ENCODE measurements at regions not wholly inside any gene's neighbourhood (a gene's known extent, or its start where the extent isn't known, plus 50 kb on each side); places are given as distances from the start of the nearest gene placed in this dataset.

DNA sequence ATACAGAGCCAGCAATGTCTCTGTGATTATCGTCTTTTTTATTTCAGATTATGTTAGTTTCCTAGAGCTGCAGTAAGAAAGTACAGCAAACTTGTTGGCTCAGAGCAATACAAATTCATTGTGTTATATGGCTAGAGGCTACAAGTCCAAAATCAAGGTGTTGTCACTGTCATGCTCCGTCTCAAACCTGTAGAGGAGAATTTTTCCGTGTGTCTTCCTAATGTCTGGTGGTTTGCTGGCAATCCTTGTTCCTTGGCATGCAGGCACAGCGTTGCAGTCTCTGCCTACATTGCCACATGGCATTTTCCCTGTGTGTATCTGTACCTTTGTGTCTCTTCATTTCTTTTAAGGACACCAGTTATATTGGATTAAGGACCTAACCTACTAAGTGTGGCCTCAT, 244.4 kb downstream of the LRRIQ3 start:
- H3K4me1 ChIP-seq, result no peaks in the 10 kb centered on the region
- no peak for DNase-seq
- intact Hi-C loops (cut with DNase I; ENCODE audit: low total_unique reads), result no loop called here
- no peaks in the 10 kb centered on the region for H3K9me3 ChIP-seq
- TF ChIP-seq EP300 (IDR thresholded peaks at IDR 0.05), result no peak
- H3K36me3 ChIP-seq, result no peaks in the 10 kb centered on the region
- no peaks in the 10 kb centered on the region for H3K27me3 ChIP-seq
- no peak overlapping the region for H3K4me3 ChIP-seq
- 79 to 90% (median 89%) methylated on average over 4 of the region's 4 CpGs for WGBS, 5 donors
- no peak overlapping the region for H3K27ac ChIP-seq

DNA sequence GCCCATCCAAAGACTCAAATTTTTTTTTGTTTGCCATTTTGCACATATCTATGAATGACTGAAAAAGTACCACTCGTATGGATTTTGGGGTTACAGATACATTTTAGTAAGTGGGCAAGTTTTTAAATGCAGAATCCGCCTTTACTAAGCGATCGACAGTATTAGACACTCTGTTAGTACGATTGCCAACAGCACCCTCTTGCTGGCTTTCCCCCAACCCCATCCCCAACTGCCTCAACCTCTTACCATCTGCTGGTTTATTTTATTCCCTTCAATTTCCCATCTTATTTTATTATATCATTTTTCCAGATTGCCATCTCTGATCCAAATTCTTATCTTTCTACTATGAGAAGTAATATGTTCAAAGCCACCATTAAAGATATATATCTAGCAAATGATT, 244.8 kb downstream of the LRRIQ3 start:
- Histone ChIP-seq H3K36me3 (no peaks in the 10 kb centered on the region), H3K27ac (no peak overlapping the region), H3K4me3 (no peak overlapping the region), H3K4me1 (no peaks in the 10 kb centered on the region), H3K27me3 (no peaks in the 10 kb centered on the region), H3K9me3 (no peaks in the 10 kb centered on the region)
- TF ChIP-seq CTCF (IDR thresholded peaks at IDR 0.05) (no peak), EP300 (IDR thresholded peaks at IDR 0.05) (no peak), POLR2A (IDR thresholded peaks at IDR 0.05) (no peak), POLR2AphosphoS5 (IDR thresholded peaks at IDR 0.05) (no peak)
- intact Hi-C loops (cut with DNase I; ENCODE audit: low total_unique reads), result no loop called here
- no peak for DNase-seq
- WGBS, 5 donors, result 80 to 91% (median 89%) methylated on average over 5 of the region's 5 CpGs

DNA sequence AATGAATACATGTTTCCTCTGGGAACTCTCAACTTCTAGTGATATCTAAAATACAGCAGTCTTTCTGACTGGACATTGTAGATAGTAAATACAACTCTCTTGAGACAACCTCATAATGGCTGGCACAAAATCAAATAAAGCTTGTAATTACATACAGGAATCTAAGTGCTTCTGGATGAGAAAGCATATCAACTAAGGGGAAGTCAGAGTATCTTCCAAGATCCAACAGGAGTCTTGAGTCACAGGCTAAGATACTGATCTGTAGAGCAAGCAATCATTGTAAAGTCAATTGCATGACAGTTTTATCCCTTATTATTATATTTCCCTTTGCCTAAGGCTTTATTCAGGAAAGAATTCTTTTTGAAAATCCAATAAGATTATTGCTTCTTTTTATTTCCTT, 249.9 kb downstream of the LRRIQ3 start:
- H3K27ac ChIP-seq, result no peak overlapping the region
- intact Hi-C loops (cut with DNase I; ENCODE audit: low total_unique reads), result no loop called here
- TF ChIP-seq EP300 (IDR thresholded peaks at IDR 0.05) (no peak), POLR2A (IDR thresholded peaks at IDR 0.05) (no peak), CTCF (IDR thresholded peaks at IDR 0.05) (no peak), POLR2AphosphoS5 (IDR thresholded peaks at IDR 0.05) (no peak)
- no peak overlapping the region for H3K4me3 ChIP-seq
- no peaks in the 10 kb centered on the region for H3K4me1 ChIP-seq
- H3K27me3 ChIP-seq, result no peaks in the 10 kb centered on the region
- H3K36me3 ChIP-seq, result no peaks in the 10 kb centered on the region
- DNase-seq, result peak in 1 of 2 donors; percentile 1
- no peaks in the 10 kb centered on the region for H3K9me3 ChIP-seq

DNA sequence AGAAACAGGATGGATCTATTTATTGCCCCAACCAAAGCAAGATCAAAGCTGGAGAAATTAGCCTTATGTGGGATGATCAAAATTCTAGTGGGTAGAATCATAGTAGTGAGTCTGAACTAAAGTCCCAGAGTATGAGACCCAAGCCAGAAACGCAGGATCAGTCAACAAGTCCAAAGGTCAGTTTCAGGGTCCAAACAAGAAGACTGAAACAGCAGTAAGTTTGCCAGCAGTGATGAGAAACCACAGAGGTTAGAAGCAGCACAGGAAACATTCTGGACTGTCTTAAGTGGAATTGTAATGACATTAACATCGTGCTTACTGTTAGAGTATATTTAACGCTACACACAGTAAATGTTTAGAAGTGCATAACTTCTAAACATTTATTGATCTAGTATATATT, 251.0 kb downstream of the LRRIQ3 start:
- TF ChIP-seq POLR2AphosphoS5 (IDR thresholded peaks at IDR 0.05) (no peak), EP300 (IDR thresholded peaks at IDR 0.05) (no peak), POLR2A (IDR thresholded peaks at IDR 0.05) (no peak), CTCF (IDR thresholded peaks at IDR 0.05) (no peak)
- no peaks in the 10 kb centered on the region for H3K9me3 ChIP-seq
- DNase-seq, result peak in 1 of 2 donors; percentile 3
- 57 to 69% (median 57%) methylated on average over 3 of the region's 3 CpGs for WGBS, 5 donors
- intact Hi-C loops (cut with DNase I; ENCODE audit: low total_unique reads), result no loop called here
- no peak overlapping the region for H3K4me3 ChIP-seq
- no peaks in the 10 kb centered on the region for H3K27me3 ChIP-seq
- H3K27ac ChIP-seq, result no peak overlapping the region
- H3K36me3 ChIP-seq, result no peaks in the 10 kb centered on the region
- H3K4me1 ChIP-seq, result no peaks in the 10 kb centered on the region

DNA sequence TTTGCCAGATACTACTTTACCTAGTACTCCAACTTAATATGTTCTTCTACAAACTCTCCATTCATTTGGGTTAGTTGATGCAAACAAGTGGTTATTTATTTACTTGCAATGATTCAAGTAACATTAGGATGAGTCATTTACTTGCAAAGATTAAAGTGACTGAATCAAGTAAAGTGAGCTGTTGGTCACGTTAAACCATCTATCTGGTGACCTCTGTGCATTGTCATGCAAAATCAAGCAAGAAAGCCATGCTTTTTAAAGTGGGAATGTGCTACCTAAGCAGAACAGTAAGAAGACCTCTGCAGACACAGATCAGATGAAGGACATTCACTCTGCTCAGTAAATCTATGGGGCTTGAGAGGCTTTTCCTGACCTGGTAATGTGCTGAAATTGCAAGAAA, 254.7 kb downstream of the LRRIQ3 start:
- H3K4me3 ChIP-seq, result no peak overlapping the region
- no peaks in the 10 kb centered on the region for H3K27me3 ChIP-seq
- no peaks in the 10 kb centered on the region for H3K9me3 ChIP-seq
- intact Hi-C loops (cut with DNase I; ENCODE audit: low total_unique reads), result no loop called here
- no peaks in the 10 kb centered on the region for H3K4me1 ChIP-seq
- H3K36me3 ChIP-seq, result no peaks in the 10 kb centered on the region
- DNase-seq, result no peak
- H3K27ac ChIP-seq, result no peak overlapping the region
- TF ChIP-seq POLR2A (IDR thresholded peaks at IDR 0.05), result no peak
- no peak for TF ChIP-seq EP300 (IDR thresholded peaks at IDR 0.05)
- no peak for TF ChIP-seq CTCF (IDR thresholded peaks at IDR 0.05)
- TF ChIP-seq POLR2AphosphoS5 (IDR thresholded peaks at IDR 0.05), result no peak
- 6 to 13% (median 9%) methylated on average over 1 of the region's 1 CpG for WGBS, 5 donors
